CD4-positive, alpha-beta T cell treated with Interleukin-1 beta for 1 hour (primary cell): ENCODE measurements at regions not wholly inside any gene's neighbourhood (a gene's known extent, or its start where the extent isn't known, plus 50 kb on each side); places are given as distances from the start of the nearest gene placed in this dataset.
"Not testable (repeated sequence)": the region's sequence is repeated elsewhere in the genome, so short reads cannot be mapped to it uniquely, and the experiment has no call there.

Experiments
- DNase-seq, 2 donors: peaks; one replicate each; pipeline ENCODE4 v3.0.0-alpha.2; 2020 to 2022

- DNase-seq = no peak
These were observed 181.8 kb downstream of the AKAIN1 start for GRCh38 chr18:5015213-5015612.

- not testable (repeated sequence) for DNase-seq
These were observed 192.8 kb downstream of the AKAIN1 start for GRCh38 chr18:5004031-5004820.

GRCh38 chr18:4994710-4995109, 202.3 kb downstream of the AKAIN1 start:
- DNase-seq = no peak

- DNase-seq = no peak
These were observed 209.3 kb downstream of the AKAIN1 start for GRCh38 chr18:4987452-4988405.

GRCh38 chr18:4986677-4987076, 210.4 kb downstream of the AKAIN1 start:
- DNase-seq = no peak

GRCh38 chr18:4986066-4986465, 211.0 kb downstream of the AKAIN1 start:
- DNase-seq = no peak

GRCh38 chr18:4961121-4961909, 235.7 kb downstream of the AKAIN1 start:
- DNase-seq = no peak

- no peak for DNase-seq
These were observed 236.5 kb downstream of the AKAIN1 start for GRCh38 chr18:4960578-4960977.

GRCh38 chr18:4931209-4931608, 265.8 kb downstream of the AKAIN1 start:
- DNase-seq = no peak

- no peak for DNase-seq
These were observed 275.5 kb downstream of the AKAIN1 start for GRCh38 chr18:4921548-4921947.

GRCh38 chr18:4917509-4917908, 279.5 kb downstream of the AKAIN1 start:
- DNase-seq = not testable (repeated sequence)

GRCh38 chr18:4908328-4908727, 288.7 kb downstream of the AKAIN1 start:
- no peak for DNase-seq

GRCh38 chr18:4906856-4907255, 290.2 kb downstream of the AKAIN1 start:
- DNase-seq = no peak

- no peak for DNase-seq
These were observed 308.6 kb downstream of the AKAIN1 start for GRCh38 chr18:4888251-4889040.

GRCh38 chr18:4878480-4878879, 318.6 kb downstream of the AKAIN1 start:
- no peak for DNase-seq

GRCh38 chr18:4871197-4871596, 325.9 kb downstream of the AKAIN1 start:
- DNase-seq = no peak

- DNase-seq = no peak
These were observed 326.8 kb downstream of the AKAIN1 start for GRCh38 chr18:4870177-4870773.

GRCh38 chr18:4869155-4869554, 327.9 kb downstream of the AKAIN1 start:
- no peak for DNase-seq

- DNase-seq = no peak
These were observed 338.5 kb downstream of the AKAIN1 start for GRCh38 chr18:4858379-4859127.

GRCh38 chr18:4854671-4855070, 342.4 kb downstream of the AKAIN1 start:
- DNase-seq = no peak
